ENCODE measurements at regions not wholly inside any gene's neighbourhood (a gene's known extent, or its start where the extent isn't known, plus 50 kb on each side); places are given as distances from the start of the nearest gene placed in this dataset.

GRCh38 chr4:18366136-18366535 lies 344.6 kb upstream of the LCORL start:
- TF ChIP-seq CTCF (conservative IDR thresholded peaks at IDR 0.05 in 1 of 2, IDR thresholded peaks at IDR 0.05 in 1 of 2; ENCODE audit: extremely low read depth in 1 of 2, insufficient read depth in 1 of 2, low read depth in 1 of 2, low read length in 2 of 2) (no peak), EZH2 (IDR thresholded peaks at IDR 0.05; ENCODE audit: borderline replicate concordance, low read length) (no peak)
